Skin epidermis (tissue), 12 donors: ENCODE measurements at regions not wholly inside any gene's neighbourhood (a gene's known extent, or its start where the extent isn't known, plus 50 kb on each side); places are given as distances from the start of the nearest gene placed in this dataset.

Experiments
- H3K27ac ChIP-seq, 21 experiments: fragments of 200-600 bp; sonication (generic) in 11 of 21; one replicate each; pipeline ENCODE4 v1.5.0; 2020; ENCODE audit warnings: mild to moderate bottlenecking in 3 of 21, inconsistent platforms in 2 of 21, moderate library complexity in 2 of 21
- H3K4me3 ChIP-seq, 7 experiments: fragments of 200-600 bp; sonication (generic) in 2 of 7; one replicate each; pipeline ENCODE4 v1.5.0; 2020; ENCODE audit warnings: inconsistent platforms in 2 of 7, mild to moderate bottlenecking in 2 of 7, moderate library complexity in 1 of 7

DNA sequence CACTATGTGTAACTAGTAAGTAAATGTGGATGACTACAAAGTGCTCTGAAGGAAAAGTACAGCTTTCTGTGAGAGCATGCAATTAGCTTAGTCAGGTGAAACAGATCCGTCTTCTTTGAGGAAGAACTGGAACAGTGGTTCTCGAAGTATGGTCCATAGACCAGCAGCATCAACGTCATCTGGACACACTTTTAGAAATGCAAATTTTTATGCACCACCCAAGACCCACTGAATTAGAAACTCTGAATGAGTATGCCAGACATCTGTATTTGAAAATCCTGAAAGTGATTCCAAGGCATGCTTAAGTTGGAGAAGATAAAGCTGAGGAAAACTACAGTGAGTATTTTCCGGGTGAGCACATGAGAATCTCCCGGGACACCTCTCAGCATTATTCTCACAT lies 130.7 kb upstream of the SPHKAP start:
- Histone ChIP-seq H3K27ac (no peak overlapping the region), H3K4me3 (no peak overlapping the region)

DNA sequence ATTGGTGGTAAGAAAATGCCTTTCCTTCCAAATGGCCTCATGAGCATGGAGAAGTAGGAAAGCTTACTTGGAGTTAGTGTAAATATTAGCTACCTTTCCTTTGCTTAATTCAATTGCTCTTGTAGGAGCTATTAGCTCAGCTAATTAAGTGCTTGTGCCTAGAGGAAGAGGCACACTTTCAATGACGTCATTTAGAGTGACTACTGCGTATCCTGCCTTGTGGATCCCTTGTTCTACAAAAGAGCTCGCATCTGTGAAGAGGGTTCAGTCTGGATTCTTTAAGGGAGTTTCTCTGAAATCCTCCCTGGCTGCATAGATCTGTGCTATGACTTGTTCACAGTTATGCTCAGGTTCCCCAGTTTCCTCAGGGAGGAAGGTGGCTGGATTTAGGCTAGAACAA lies 122.5 kb upstream of the SPHKAP start:
- Histone ChIP-seq H3K4me3 (no peak overlapping the region), H3K27ac (no peak overlapping the region)

DNA sequence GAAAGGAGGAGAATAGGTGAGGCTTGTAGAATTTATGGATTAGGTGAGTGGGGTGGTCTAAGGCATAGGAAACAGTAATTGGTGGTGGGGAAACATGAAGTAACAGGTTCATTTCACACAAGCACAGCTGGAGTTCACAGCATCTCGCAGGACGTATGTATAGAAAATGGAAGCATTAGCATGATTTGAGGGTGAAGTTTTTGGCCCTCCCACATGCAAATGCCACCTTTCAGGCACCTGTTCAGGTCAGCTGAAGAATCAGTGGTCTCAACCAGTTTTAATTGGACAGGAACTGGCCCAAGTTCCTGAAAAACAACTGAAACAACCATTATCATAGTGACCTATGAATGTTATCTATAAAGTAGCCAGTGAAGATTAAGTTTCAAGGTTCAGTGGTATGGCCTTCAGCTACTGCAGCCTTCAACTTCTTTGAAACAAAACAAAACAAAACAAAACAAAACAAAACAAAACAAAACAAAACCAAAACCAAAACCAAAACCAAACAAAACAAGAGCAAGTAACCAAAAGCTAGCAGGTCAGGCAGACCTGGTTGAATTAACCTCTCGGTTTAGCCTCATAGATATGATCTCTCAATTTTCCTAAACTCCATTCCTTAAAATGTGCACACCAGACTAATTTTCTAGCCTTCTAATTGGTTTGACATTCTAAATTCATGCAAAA lies 102.1 kb upstream of the SPHKAP start:
- no peak overlapping the region for H3K4me3 ChIP-seq
- no peak overlapping the region for H3K27ac ChIP-seq

DNA sequence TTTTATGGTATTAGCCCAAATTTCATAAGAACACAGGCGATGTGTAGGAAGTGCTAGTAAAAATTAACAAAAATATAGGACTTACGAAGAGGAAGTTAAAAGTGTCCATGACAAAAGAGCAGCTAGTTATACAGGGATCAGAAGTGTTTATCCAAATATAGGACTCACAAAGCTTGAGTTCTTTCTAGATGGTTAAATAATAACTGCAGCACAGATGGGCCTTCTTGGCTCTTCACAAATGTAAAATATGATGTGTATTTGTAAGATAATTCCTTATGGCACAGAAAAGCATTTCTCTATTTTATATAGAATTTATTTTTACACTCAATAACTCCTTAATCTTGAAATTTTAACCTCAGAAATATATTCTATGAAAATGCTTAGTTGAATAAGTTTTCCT lies 100.9 kb upstream of the SPHKAP start:
- Histone ChIP-seq H3K27ac (no peak overlapping the region), H3K4me3 (no peak overlapping the region)

DNA sequence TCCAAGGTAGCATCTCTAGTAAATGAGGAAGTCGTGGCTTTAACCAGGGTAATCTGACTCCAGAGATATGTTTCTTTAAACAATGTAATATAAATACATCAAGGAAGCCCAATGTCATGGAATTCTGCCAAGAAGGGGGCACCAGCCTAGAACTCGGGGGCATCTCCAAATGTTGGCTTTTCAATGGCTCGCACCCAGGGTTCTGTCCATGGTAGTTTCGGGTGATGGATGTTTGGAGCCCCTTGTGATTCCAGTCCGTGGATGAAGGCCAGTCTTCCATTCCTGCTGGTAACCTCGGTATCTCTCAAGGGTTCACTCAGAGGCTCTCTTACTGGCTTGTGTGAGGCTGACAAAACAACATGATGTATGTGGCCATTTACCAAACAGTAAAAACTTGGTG lies 91.7 kb upstream of the SPHKAP start:
- Histone ChIP-seq H3K4me3 (no peak overlapping the region), H3K27ac (no peak overlapping the region)

DNA sequence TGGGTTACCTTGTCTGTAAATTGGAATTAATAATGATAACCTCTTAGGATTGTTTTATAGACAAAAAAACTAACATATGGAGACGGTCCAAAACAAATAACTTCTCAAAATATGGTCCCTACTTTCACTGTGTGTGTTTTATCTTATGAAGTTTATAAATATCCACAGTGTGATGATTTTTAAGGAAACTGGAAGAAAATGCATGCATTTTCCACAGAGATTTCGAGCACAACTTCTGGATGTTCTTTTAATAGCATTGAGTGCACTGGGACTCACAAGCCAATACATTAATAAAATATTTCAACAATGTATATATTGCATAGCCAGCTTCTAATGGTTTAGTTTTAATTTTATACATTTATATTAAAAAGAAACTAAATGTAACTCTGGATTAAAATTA lies 87.9 kb upstream of the SPHKAP start:
- H3K4me3 ChIP-seq = no peak overlapping the region
- no peak overlapping the region for H3K27ac ChIP-seq

DNA sequence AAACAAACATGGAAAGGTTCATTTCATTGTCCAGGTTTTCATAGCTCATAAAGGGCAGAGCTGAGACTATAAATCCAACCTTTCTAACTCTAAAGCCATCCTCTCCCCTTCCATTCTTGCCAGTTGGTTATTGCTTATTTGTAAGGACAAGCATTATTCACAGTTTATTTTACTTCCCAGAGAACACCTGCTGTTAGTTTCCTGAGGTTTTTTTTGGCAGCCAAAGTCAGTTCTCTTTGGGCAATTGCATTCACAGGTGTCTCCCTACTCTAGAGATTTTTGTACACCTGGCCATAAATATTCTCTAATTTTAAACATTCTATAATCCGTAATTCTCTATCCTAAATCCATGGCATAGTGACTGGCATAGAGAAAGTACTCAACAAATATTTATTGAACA lies 87.3 kb upstream of the SPHKAP start:
- Histone ChIP-seq H3K27ac (no peak overlapping the region), H3K4me3 (no peak overlapping the region)

DNA sequence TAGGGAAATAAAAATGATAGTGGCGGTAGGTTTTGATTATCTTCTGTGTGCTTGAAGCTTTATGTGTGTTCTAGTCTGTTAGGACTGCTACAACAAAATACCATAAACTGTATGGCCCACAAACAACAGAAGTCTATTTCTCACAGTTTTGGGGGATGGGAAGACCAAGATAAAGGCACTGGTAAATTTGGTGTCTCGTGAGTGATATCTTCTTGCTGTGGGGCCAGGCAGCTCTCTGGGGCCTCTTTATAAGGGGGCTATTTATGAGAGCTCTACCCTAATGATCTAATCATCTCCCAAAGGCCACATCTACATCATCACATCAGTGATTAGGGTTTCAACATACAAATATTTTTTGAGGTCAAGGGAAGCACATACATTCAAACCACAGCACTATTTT lies 86.8 kb upstream of the SPHKAP start:
- H3K27ac ChIP-seq = no peak overlapping the region
- no peak overlapping the region for H3K4me3 ChIP-seq

DNA sequence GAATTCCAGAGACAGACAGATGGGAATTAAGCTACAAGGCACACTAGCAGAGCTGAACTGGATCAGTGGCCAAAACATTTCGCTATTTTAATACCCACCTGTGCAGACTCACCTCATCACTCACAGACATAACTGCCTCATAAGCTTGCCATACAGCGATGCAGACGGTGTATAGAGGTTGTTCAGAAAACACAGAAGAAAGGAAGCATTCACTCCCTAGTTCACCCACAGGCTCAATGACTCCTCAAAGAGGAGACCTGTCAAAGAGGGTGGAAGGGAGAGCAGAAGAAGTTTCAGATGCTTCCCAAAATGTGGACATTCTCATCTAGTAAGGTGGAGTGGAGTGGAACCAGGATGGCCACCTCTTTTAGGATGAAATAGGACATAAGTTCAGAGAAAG lies 81.7 kb upstream of the SPHKAP start:
- no peak overlapping the region for H3K27ac ChIP-seq
- no peak overlapping the region for H3K4me3 ChIP-seq

DNA sequence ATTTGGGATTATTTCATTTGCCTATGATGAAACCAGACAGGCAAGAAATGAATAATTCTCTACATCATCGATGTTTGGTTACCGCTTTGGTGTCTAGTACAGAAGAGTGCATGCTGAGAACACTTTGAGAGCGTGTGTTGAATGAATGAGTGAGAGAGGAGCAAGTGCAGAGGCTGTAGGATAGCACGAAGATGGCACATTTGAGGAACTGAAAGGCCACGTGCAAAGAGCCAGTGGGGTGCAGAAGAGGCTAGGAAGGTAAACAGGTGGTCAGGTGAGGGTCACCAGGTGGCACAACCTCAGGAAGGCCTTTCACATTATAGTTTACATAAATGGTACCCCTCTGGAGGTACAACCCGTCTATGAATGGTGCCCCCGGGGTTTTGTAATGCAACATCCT lies 80.1 kb upstream of the SPHKAP start:
- H3K4me3 ChIP-seq = no peak overlapping the region
- H3K27ac ChIP-seq = no peak overlapping the region

DNA sequence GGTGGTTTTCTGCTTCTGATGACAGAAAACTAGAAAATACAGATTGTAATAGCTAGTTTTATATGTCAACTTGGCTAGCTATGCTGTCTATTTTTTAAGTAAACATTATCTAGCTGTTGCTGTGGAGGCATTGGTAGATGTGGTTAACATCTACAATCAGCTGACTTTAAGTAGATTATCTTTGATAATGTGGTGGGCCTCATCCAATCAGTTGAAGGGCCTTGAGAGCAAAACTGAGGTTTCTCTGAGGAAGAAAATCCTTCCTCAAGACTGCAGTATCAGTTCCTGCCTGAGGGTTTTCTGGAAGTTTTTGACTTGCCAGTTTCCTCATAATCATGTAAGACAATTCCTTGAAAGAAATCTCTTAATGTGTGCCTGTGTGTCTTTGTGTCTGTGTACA lies 75.9 kb upstream of the SPHKAP start:
- H3K27ac ChIP-seq = no peak overlapping the region
- no peak overlapping the region for H3K4me3 ChIP-seq

DNA sequence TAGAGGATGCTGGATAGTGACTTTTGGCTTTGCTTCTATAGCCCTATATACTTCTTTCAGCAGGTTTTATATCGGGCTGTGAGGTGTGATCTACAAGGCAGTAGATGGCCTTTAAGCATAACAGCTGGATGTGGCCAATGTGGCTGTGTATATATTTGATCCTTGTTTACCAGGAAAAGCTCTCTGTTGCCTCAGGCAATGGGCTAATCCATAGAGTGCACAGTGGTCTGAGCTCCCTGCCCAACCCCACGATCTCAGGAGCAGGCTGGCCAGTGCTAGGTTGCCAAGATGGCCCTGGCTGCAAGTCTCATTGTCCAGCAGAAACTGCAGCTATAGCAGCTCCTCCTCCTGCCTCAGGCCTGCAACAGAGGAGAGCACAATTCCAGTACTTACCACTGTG lies 72.3 kb upstream of the SPHKAP start:
- Histone ChIP-seq H3K4me3 (no peak overlapping the region), H3K27ac (no peak overlapping the region)

DNA sequence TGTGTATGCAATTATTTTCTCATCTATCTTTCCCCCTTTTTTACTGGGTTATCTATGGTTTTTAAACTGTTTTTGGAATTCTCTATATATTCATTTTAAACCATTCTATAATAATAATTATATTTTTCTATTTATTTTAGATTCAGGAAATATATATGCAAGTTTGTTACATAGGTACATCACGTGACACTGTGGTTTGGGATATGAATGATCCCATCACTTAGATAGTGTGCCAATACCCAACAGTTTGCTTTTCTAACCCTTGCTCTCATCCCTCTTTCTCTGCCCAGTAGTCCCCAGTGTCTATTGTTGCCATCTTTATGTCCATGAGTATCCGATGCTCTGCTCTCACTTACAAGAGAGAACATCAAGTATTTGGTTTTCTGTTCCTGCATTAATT lies 65.8 kb upstream of the SPHKAP start:
- Histone ChIP-seq H3K27ac (no peak overlapping the region), H3K4me3 (no peak overlapping the region)

DNA sequence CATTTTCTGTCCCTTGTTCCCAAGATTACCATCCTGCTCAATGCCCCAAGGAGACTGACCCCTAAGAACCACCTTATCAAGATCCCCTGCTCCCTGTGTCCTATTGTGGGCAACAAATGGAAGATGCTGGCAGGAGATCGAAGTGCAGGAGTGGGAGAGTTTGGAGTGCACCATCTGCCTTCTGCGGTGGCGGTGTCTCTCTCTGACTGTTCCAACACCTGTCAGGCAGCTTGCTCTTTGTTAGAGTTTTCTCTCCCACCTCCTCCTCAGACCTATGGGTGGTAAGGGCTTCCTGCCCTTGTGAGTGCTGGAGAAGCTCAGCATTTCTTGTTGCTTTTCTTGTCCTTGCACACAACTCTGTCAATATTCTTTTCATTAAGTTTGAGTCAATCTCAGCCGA lies 64.1 kb upstream of the SPHKAP start:
- H3K4me3 ChIP-seq = no peak overlapping the region
- no peak overlapping the region for H3K27ac ChIP-seq

DNA sequence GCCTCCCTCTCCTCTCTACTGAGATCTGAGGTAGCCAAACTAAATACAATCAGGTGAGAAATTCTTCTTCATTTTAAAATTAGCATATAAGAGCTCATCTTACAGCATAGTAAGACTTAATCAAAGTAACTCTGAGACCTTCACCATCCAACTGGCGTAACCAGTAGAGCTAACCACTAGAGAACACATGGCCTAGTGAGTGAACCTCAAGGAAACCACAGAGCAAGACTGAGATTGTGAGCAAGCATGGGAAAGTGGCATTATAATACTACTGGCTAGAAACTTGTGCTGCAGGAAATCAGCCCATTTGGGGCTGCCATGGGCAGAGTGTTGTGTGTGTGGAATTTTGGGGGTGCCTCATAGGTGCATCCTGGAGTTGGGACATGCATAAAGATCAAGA lies 61.1 kb upstream of the SPHKAP start:
- H3K27ac ChIP-seq = no peak overlapping the region
- H3K4me3 ChIP-seq = no peak overlapping the region

DNA sequence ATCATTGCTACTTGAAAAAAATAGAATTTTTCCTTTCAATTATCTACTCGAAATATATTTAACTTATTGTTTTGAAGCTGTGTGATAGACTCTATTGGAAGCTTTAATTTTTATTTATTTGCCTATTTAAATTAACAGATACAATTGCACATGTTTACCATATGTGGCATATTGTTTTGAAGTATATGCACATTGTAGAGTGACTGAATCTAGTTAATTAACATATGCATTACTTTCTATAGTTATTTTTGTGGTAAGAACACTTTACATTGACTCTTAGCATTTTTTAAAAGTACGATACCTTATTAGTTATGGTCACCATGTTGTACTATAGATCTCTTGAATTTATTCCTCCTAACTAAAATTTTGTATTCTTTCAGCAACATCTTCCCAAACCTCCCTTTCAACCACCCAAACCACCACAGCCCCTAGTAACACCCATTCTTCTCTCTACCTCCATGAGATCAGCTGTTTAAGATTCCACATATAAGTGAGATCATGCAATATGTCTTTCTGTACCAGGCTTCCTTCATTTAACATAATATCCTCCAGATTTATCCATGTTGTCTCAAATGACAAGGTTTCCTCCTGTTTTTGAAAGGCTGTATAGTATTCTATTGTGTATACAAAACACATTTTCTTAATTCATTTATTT lies 58.5 kb upstream of the SPHKAP start:
- no peak overlapping the region for H3K4me3 ChIP-seq
- no peak overlapping the region for H3K27ac ChIP-seq

DNA sequence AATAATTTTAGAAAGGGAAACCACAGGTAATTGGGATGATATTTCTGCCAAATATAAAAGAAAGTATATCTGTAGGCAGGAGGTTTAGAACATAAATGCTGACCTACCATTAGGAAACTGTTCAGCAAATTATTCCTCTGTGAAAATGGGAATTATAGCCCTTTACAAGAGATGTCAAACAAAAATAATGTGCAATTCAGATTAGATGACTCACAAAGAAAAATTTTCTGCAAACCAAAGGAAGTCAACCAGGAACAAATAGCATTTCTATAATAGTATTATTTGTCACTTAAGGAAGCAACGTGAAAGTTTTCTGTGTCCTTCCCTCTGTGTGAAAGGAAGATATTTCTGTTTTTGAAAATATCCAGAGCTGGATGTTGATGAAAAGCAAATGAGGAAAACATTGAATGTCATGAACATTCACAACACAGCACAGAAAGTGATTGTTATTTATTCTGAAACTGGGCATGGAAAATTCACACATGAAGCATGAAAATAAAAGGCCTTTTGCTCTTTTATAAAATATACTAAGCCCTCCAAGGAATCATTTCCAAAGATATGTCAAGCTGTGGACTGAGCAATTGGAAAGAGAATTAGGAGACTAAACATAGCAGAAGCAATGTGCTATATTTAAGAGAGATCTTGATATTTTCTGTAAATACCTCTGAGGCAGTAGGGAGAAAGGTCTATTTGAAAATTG lies 57.9 kb upstream of the SPHKAP start:
- Histone ChIP-seq H3K27ac (no peak overlapping the region), H3K4me3 (no peak overlapping the region)
